Parathyroid adenoma (tissue), 2 donors: ENCODE measurements at regions not wholly inside any gene's neighbourhood (a gene's known extent, or its start where the extent isn't known, plus 50 kb on each side); places are given as distances from the start of the nearest gene placed in this dataset.

Experiments
- H2AFZ ChIP-seq: fragments of 300-600 bp; sonication (generic); one replicate; pipeline ENCODE4 v1.7.0; 2017; ENCODE audit warnings: antibody characterized with exemption, mild to moderate bottlenecking
- H3K27ac ChIP-seq: fragments of 300-600 bp; sonication (generic); one replicate; pipeline ENCODE4 v1.7.0; 2017
- H3K27me3 ChIP-seq: fragments of 300-600 bp; sonication (generic); one replicate; pipeline ENCODE4 v1.7.0; 2017; ENCODE audit warnings: low read length; ENCODE audit not compliant: control insufficient read depth, insufficient read depth
- H3K36me3 ChIP-seq: fragments of 300-600 bp; sonication (generic); one replicate; pipeline ENCODE4 v1.7.0; 2017; ENCODE audit warnings: low read length; ENCODE audit not compliant: control insufficient read depth, insufficient read depth
- H3K4me1 ChIP-seq: fragments of 300-600 bp; sonication (generic); one replicate; pipeline ENCODE4 v1.7.0; 2017; ENCODE audit warnings: control low read depth
- H3K4me2 ChIP-seq: fragments of 300-600 bp; sonication (generic); one replicate; pipeline ENCODE4 v1.7.0; 2017; ENCODE audit warnings: low read length
- H3K4me3 ChIP-seq: fragments of 300-600 bp; sonication (generic); one replicate; pipeline ENCODE4 v1.7.0; 2017; ENCODE audit warnings: low read depth, low read length
- H3K79me2 ChIP-seq: fragments of 300-600 bp; sonication (generic); one replicate; pipeline ENCODE4 v1.7.0; 2017; ENCODE audit warnings: control low read depth
- H3K9ac ChIP-seq: fragments of 300-600 bp; sonication (generic); one replicate; pipeline ENCODE4 v1.7.0; 2017; ENCODE audit warnings: mild to moderate bottlenecking
- H3K9me3 ChIP-seq: fragments of 300-600 bp; sonication (generic); one replicate; pipeline ENCODE4 v1.7.0; 2017; ENCODE audit warnings: low read length; ENCODE audit not compliant: control insufficient read depth
- CTCF ChIP-seq: fragments of 300-600 bp; sonication (generic); IDR thresholded peaks from one replicate; pipeline ENCODE4 v1.7.0; 2017; ENCODE audit warnings: antibody characterized with exemption, mild to moderate bottlenecking
- donor health status: primary hyperparathyroidism.

GRCh38 chr2:188813315-188813714, 160.9 kb upstream of the COL3A1 start:
- no peaks in the 10 kb centered on the region for H3K79me2 ChIP-seq
- no peaks in the 10 kb centered on the region for H3K4me1 ChIP-seq
- H3K9ac ChIP-seq: no peak overlapping the region
- H3K4me3 ChIP-seq: no peak overlapping the region
- no peak for TF ChIP-seq CTCF
- H3K36me3 ChIP-seq: no peaks in the 10 kb centered on the region
- H3K27me3 ChIP-seq: no peaks in the 10 kb centered on the region
- no peak overlapping the region for H3K27ac ChIP-seq
- H3K4me2 ChIP-seq: no peak overlapping the region
- H2AFZ ChIP-seq: no peak overlapping the region
- H3K9me3 ChIP-seq: no peaks in the 10 kb centered on the region

GRCh38 chr2:188813857-188814256, 160.3 kb upstream of the COL3A1 start:
- H3K4me3 ChIP-seq: no peak overlapping the region
- no peak for TF ChIP-seq CTCF
- no peaks in the 10 kb centered on the region for H3K79me2 ChIP-seq
- no peaks in the 10 kb centered on the region for H3K27me3 ChIP-seq
- H3K4me2 ChIP-seq: no peak overlapping the region
- H3K9ac ChIP-seq: no peak overlapping the region
- no peak overlapping the region for H3K27ac ChIP-seq
- H3K4me1 ChIP-seq: no peaks in the 10 kb centered on the region
- no peak overlapping the region for H2AFZ ChIP-seq
- no peaks in the 10 kb centered on the region for H3K9me3 ChIP-seq
- no peaks in the 10 kb centered on the region for H3K36me3 ChIP-seq

GRCh38 chr2:188819011-188819410, 155.2 kb upstream of the COL3A1 start:
- no peaks in the 10 kb centered on the region for H3K79me2 ChIP-seq
- H3K4me2 ChIP-seq: no peak overlapping the region
- no peaks in the 10 kb centered on the region for H3K36me3 ChIP-seq
- H3K9ac ChIP-seq: no peak overlapping the region
- H3K9me3 ChIP-seq: no peaks in the 10 kb centered on the region
- no peak overlapping the region for H3K4me3 ChIP-seq
- H2AFZ ChIP-seq: no peak overlapping the region
- no peak overlapping the region for H3K27ac ChIP-seq
- H3K27me3 ChIP-seq: no peaks in the 10 kb centered on the region
- no peaks in the 10 kb centered on the region for H3K4me1 ChIP-seq
- no peak for TF ChIP-seq CTCF

GRCh38 chr2:188819792-188820191, 154.4 kb upstream of the COL3A1 start:
- H3K9ac ChIP-seq: no peak overlapping the region
- H3K4me1 ChIP-seq: no peaks in the 10 kb centered on the region
- H3K27me3 ChIP-seq: no peaks in the 10 kb centered on the region
- no peak overlapping the region for H2AFZ ChIP-seq
- no peaks in the 10 kb centered on the region for H3K79me2 ChIP-seq
- TF ChIP-seq CTCF: no peak
- no peaks in the 10 kb centered on the region for H3K9me3 ChIP-seq
- no peaks in the 10 kb centered on the region for H3K36me3 ChIP-seq
- peak overlapping the region; percentile 22 for H3K4me2 ChIP-seq
- H3K4me3 ChIP-seq: no peak overlapping the region
- no peak overlapping the region for H3K27ac ChIP-seq

- Histone ChIP-seq H3K27ac (no peak overlapping the region), H3K4me2 (no peak overlapping the region), H3K27me3 (no peaks in the 10 kb centered on the region), H3K79me2 (no peaks in the 10 kb centered on the region), H3K4me1 (no peaks in the 10 kb centered on the region), H3K36me3 (no peaks in the 10 kb centered on the region), H2AFZ (no peak overlapping the region), H3K9ac (no peak overlapping the region), H3K9me3 (no peaks in the 10 kb centered on the region), H3K4me3 (no peak overlapping the region)
- TF ChIP-seq CTCF: no peak
These were observed 153.6 kb upstream of the COL3A1 start for GRCh38 chr2:188820576-188820975.
